K562 (cell line): ENCODE measurements at regions not wholly inside any gene's neighbourhood (a gene's known extent, or its start where the extent isn't known, plus 50 kb on each side); places are given as distances from the start of the nearest gene placed in this dataset.
A peak's percentile ranks its signal among the peaks of the same experiment; 100 is the strongest.

ENCODE experiments used
- ATAC-seq: fragments of 200-7000 bp; cut with Tn5 transposase; 3 replicates; pipeline ENCODE4 v1.9.1; 2020; ENCODE audit warnings: moderate library complexity
- BruUV-seq: library from RNA; stranded (reverse); fragments of 400-500 nt; replicated peaks from 2 replicates; lab custom pipeline; 2021; lab: Mats Ljungman, UMichigan
- CTCF ChIA-PET: fragments of 300-600 bp; formaldehyde crosslinking; extraction: SDS; loops from one replicate; lab custom pipeline; 2021; ENCODE audit warnings: low intra/inter-chr PET ratio; lab: Yijun Ruan, JAX
- POLR2A ChIA-PET: fragments of 300-600, 350-650 bp; sonication (Branson Sonifier 250); formaldehyde crosslinking; extraction: SDS; loops from one replicate; lab custom pipeline; 2021; ENCODE audit warnings: antibody characterized with exemption, inconsistent platforms; lab: Yijun Ruan, JAX
- DNase-seq, 4 experiments: peaks; one replicate each; pipeline versions ENCODE4 v3.0.0 to v3.0.0-alpha.2; 2011 to 2018; ENCODE audit warnings: low spot score in 3 of 4, mixed read lengths in 3 of 4; ENCODE audit errors: extremely low read depth in 1 of 4
- FAIRE-seq: peaks from 2 replicates; lab custom pipeline; 2011; peaks lifted over from hg19 to GRCh38; lab: Jason Lieb, UNC
- H2AFZ ChIP-seq: 2 replicates; pipeline ENCODE4 v1.6.0; 2011; ENCODE audit warnings: low read depth, low read length, control low read depth, inconsistent platforms
- H3K27ac ChIP-seq: fragments of 200-600 bp; 3 replicates; pipeline ENCODE4 v1.8.0; 2011; ENCODE audit warnings: low read depth, mild to moderate bottlenecking, control low read depth, inconsistent platforms, low read length, moderate library complexity, mixed read lengths; ENCODE audit errors: extremely low read depth
- H3K27me3 ChIP-seq, 2 experiments: fragments of 300-600 bp in 1 of 2; 2 replicates in 1 of 2; 3 replicates in 1 of 2; pipeline versions ENCODE4 v1.6.0 to v1.8.0; 2011; ENCODE audit warnings: inconsistent platforms in 2 of 2, low read length in 2 of 2, mild to moderate bottlenecking in 1 of 2, mixed read lengths in 1 of 2, moderate library complexity in 1 of 2; ENCODE audit not compliant: control insufficient read depth in 2 of 2, insufficient read depth in 2 of 2
- H3K36me3 ChIP-seq: fragments of 300-600 bp; 3 replicates; pipeline ENCODE4 v1.8.0; 2011; ENCODE audit warnings: mild to moderate bottlenecking, low read length, inconsistent platforms; ENCODE audit not compliant: control insufficient read depth, insufficient read depth
- H3K4me1 ChIP-seq, 2 experiments: fragments of 200-600 bp in 1 of 2; replicated peaks in 1 of 2; 2 replicates in 1 of 2; 3 replicates in 1 of 2; pipeline versions ENCODE4 v1.5.1 to v1.8.0; 2011; ENCODE audit warnings: inconsistent platforms in 2 of 2, low read length in 2 of 2, mild to moderate bottlenecking in 1 of 2, mixed read lengths in 1 of 2, moderate library complexity in 1 of 2; ENCODE audit not compliant: control insufficient read depth in 2 of 2, insufficient read depth in 2 of 2
- H3K4me2 ChIP-seq: 2 replicates; pipeline ENCODE4 v1.6.1; 2011; ENCODE audit warnings: low read length, control low read depth, inconsistent platforms, mixed read lengths; ENCODE audit not compliant: insufficient read depth
- H3K4me3 ChIP-seq: fragments of 200-600 bp; sonication (generic), shearing (Covaris generic); 2 replicates; pipeline ENCODE4 v1.5.1; 2016; ENCODE audit warnings: control low read depth, inconsistent platforms
- H3K79me2 ChIP-seq: fragments of 200-600 bp; 3 replicates; pipeline ENCODE4 v1.8.0; 2011; ENCODE audit warnings: low read length, inconsistent platforms; ENCODE audit not compliant: control insufficient read depth, insufficient read depth
- H3K9ac ChIP-seq, 2 experiments: 2 replicates each; pipeline versions ENCODE4 v1.6.0 to v1.6.1; 2011; ENCODE audit warnings: low read depth in 2 of 2, low read length in 2 of 2, control low read depth in 1 of 2, inconsistent platforms in 1 of 2, mild to moderate bottlenecking in 1 of 2, mixed read lengths in 1 of 2; ENCODE audit not compliant: insufficient read depth in 1 of 2
- H3K9me1 ChIP-seq: one replicate; pipeline ENCODE4 v1.6.0; 2011; ENCODE audit warnings: inconsistent platforms, mild to moderate bottlenecking, low read length, moderate library complexity; ENCODE audit not compliant: control insufficient read depth, insufficient read depth
- H3K9me3 ChIP-seq: replicated peaks from 2 replicates; pipeline ENCODE4 v1.5.1; 2011; ENCODE audit warnings: low read depth, low read length, inconsistent platforms; ENCODE audit not compliant: control insufficient read depth, insufficient read depth
- H4K20me1 ChIP-seq: replicated peaks from 2 replicates; pipeline ENCODE4 v1.6.1; 2011; ENCODE audit warnings: low read length, inconsistent platforms, mixed read lengths; ENCODE audit not compliant: control insufficient read depth, insufficient read depth
- ATF3 ChIP-seq, 2 experiments: fragments of 450-650 bp in 1 of 2; sonication (generic) in 1 of 2; formaldehyde crosslinking in 1 of 2; IDR thresholded peaks in 1 of 2; conservative IDR thresholded peaks in 1 of 2; 2 replicates each; pipeline versions ENCODE4 v1.6.1 to v1.8.1; 2016 to 2023; ENCODE audit warnings: mild to moderate bottlenecking in 2 of 2, moderate library complexity in 2 of 2, inconsistent platforms in 1 of 2, missing genetic modification reagents in 1 of 2
- CBX8 ChIP-seq: fragments of 200-600 bp; sonication (generic); IDR thresholded peaks from 2 replicates; pipeline ENCODE4 v1.6.1; 2012; ENCODE audit warnings: borderline replicate concordance, mixed run types, low read depth, mild to moderate bottlenecking, moderate library complexity, mixed read lengths, low read length, control low read depth, inconsistent platforms; ENCODE audit not compliant: poor library complexity, severe bottlenecking; ENCODE audit errors: extremely low read depth
- CEBPG ChIP-seq, 3 experiments: fragments of 200-800 bp in 1 of 3; sonication (Bioruptor generic) in 1 of 3; sonication (generic) in 1 of 3; formaldehyde crosslinking in 1 of 3; IDR thresholded peaks in 2 of 3; conservative IDR thresholded peaks in 1 of 3; 2 replicates each; pipeline versions ENCODE4 v1.6.1 to v1.8.0; 2016 to 2022; ENCODE audit warnings: missing compliant biosample characterization in 2 of 3, missing genetic modification characterization in 2 of 3, mild to moderate bottlenecking in 1 of 3, missing genetic modification reagents in 1 of 3
- EWSR1 ChIP-seq: fragments of 450-650 bp; IDR thresholded peaks from 2 replicates; pipeline ENCODE4 v1.6.1; 2018; ENCODE audit warnings: borderline replicate concordance, mild to moderate bottlenecking, low read depth, moderate library complexity; ENCODE audit not compliant: partially characterized antibody
- MBD2 ChIP-seq: sonication (generic); IDR thresholded peaks from 2 replicates; pipeline ENCODE4 v1.6.1; 2016; ENCODE audit warnings: low read depth, borderline replicate concordance
- MYC ChIP-seq, 2 experiments: fragments of 250-450 bp in 1 of 2; sonication (Bioruptor Pico) in 1 of 2; IDR thresholded peaks; 2 replicates each; pipeline versions ENCODE4 v1.5.1 to v1.6.1; 2012 to 2021; ENCODE audit warnings: low read depth in 2 of 2, borderline replicate concordance in 1 of 2, improper control_type of control experiment in 1 of 2, low read length in 1 of 2, mild to moderate bottlenecking in 1 of 2, moderate library complexity in 1 of 2
- PHF20 ChIP-seq: fragments of 450-650 bp; IDR thresholded peaks from 2 replicates; pipeline ENCODE4 v1.6.1; 2018; ENCODE audit not compliant: partially characterized antibody
- POLR3G ChIP-seq: IDR thresholded peaks from 2 replicates; pipeline ENCODE4 v1.6.1; 2011; ENCODE audit not compliant: insufficient read length, insufficient replicate concordance; ENCODE audit errors: extremely low read depth
- PTTG1 ChIP-seq: fragments of 450-650 bp; IDR thresholded peaks from 2 replicates; pipeline ENCODE4 v1.6.1; 2016; ENCODE audit warnings: low read depth, mild to moderate bottlenecking, missing genetic modification characterization, missing compliant biosample characterization
- SIN3A ChIP-seq, 2 experiments: fragments of 150-350 bp in 1 of 2; IDR thresholded peaks; 2 replicates each; pipeline ENCODE4 v1.6.1; 2011 to 2016; ENCODE audit warnings: borderline replicate concordance in 2 of 2, low read depth in 2 of 2, low read length in 2 of 2, mild to moderate bottlenecking in 2 of 2, moderate library complexity in 2 of 2; ENCODE audit not compliant: control insufficient read depth in 1 of 2
- STAT6 ChIP-seq: sonication (generic); formaldehyde crosslinking; IDR thresholded peaks from 2 replicates; pipeline ENCODE4 v1.8.1; 2023; ENCODE audit warnings: mild to moderate bottlenecking, missing genetic modification reagents
- ZC3H11A ChIP-seq: IDR thresholded peaks from 2 replicates; pipeline ENCODE4 v1.6.1; 2012; ENCODE audit warnings: low read depth, low read length, improper control_type of control experiment
- WGBS: fragments of 100-300 bp; shearing (Covaris generic); methylation state at CpG from one replicate; pipeline ENCODE4 v1.1.6; 2016; ENCODE audit warnings: low coverage, mixed read lengths; ENCODE audit not compliant: insufficient coverage; ENCODE audit errors: missing lambda C conversion rate; 5-methylcytosine and 5-hydroxymethylcytosine counted together
- in situ Hi-C: fragments of 300-500 bp; cut with MboI; formaldehyde crosslinking; loops from 4 replicates; pipeline ENCODE4 v1.15.0; 2018; ENCODE audit warnings: inconsistent platforms, mixed read lengths
- intact Hi-C: fragments of 100-400 bp; cut with micrococcal nuclease; formaldehyde crosslinking; loops from 2 replicates; pipeline ENCODE4 v1.14.2; 2022

GRCh38 chr16:7211781-7212180 lies 120.9 kb upstream of the RBFOX1 start:
- intact Hi-C loops (no loop called here), in situ Hi-C loops (no loop called here)
- no peak for ATAC-seq

GRCh38 chr16:7209598-7209997 lies 123.0 kb upstream of the RBFOX1 start:
- Histone ChIP-seq H3K4me2 (no peak overlapping the region), H3K9me1 (no peaks in the 10 kb centered on the region), H4K20me1 (no peaks in the 10 kb centered on the region), H2AFZ (no peak overlapping the region), H3K27ac (no peak overlapping the region), H3K36me3 (no peaks in the 10 kb centered on the region), H3K4me1 (no peaks in the 10 kb centered on the region), H3K9me3 (no peaks in the 10 kb centered on the region), H3K9ac (no peak overlapping the region), H3K27me3 (no peaks in the 10 kb centered on the region), H3K79me2 (no peaks in the 10 kb centered on the region), H3K4me3 (no peak overlapping the region)
- ChIA-PET POLR2A (no interaction called here), CTCF (no interaction called here)
- BruUV-seq, result no TSS peak
- ATAC-seq, result no peak
- 0% methylated on average over 3 of the region's 3 CpGs for WGBS
- intact Hi-C loops, result no loop called here
- in situ Hi-C loops, result no loop called here
- DNase-seq, result peak in 1 of 4 experiments; percentile 7
- FAIRE-seq, result no peak
- TF ChIP-seq PTTG1 (tag) (no peak), CEBPG (CRISPR knock-in tag; IDR thresholded peaks at IDR 0.05) (no peak), CEBPG (tag; conservative IDR thresholded peaks at IDR 0.05 in 1 of 2, IDR thresholded peaks at IDR 0.05 in 1 of 2) (peak; percentile 70 to 75), ATF3 (IDR thresholded peaks at IDR 0.05) (peak; percentile 89), ATF3 (CRISPR knock-in tag; conservative IDR thresholded peaks at IDR 0.05) (no peak), EWSR1 (no peak), STAT6 (CRISPR knock-in tag) (no peak), ZC3H11A (no peak), SIN3A (IDR thresholded peaks at IDR 0.05; ENCODE audit: borderline replicate concordance in 2 of 2, control insufficient read depth in 1 of 2, low read depth in 2 of 2, low read length in 2 of 2) (no peak), MBD2 (no peak)

More at GRCh38 chr16:7211781-7212180, 120.9 kb upstream of the RBFOX1 start:
- 0% methylated on average over 9 of the region's 9 CpGs for WGBS
- TF ChIP-seq POLR3G (no peak), PHF20 (no peak), MYC (IDR thresholded peaks at IDR 0.05; ENCODE audit: low read depth, low read length) (no peak), MYC (CRISPR knock-in tag; IDR thresholded peaks at IDR 0.05; ENCODE audit: borderline replicate concordance, low read depth) (no peak), CBX8 (no peak)
- no peak for DNase-seq
- Histone ChIP-seq H3K36me3 (no peaks in the 10 kb centered on the region), H2AFZ (no peak overlapping the region), H3K27ac (no peak overlapping the region), H4K20me1 (no peaks in the 10 kb centered on the region), H3K9ac (no peak overlapping the region), H3K4me1 (no peaks in the 10 kb centered on the region), H3K4me3 (no peak overlapping the region), H3K9me1 (no peaks in the 10 kb centered on the region), H3K79me2 (no peaks in the 10 kb centered on the region), H3K4me2 (no peak overlapping the region), H3K9me3 (no peaks in the 10 kb centered on the region), H3K27me3 (no peaks in the 10 kb centered on the region; a peak in 1 of 5 replicates)
- no peak for FAIRE-seq
- ChIA-PET POLR2A (no interaction called here), CTCF (no interaction called here)
- BruUV-seq, result no TSS peak
